HG02885 (cell line): ENCODE measurements at regions not wholly inside any gene's neighbourhood (a gene's known extent, or its start where the extent isn't known, plus 50 kb on each side); places are given as distances from the start of the nearest gene placed in this dataset.

ENCODE experiments used
- ATAC-seq: cut with Tn5 transposase; IDR thresholded peaks from one replicate; pipeline ENCODE4 v1.9.1; 2021; ENCODE audit warnings: mild to moderate bottlenecking; ENCODE audit not compliant: unreplicated experiment, poor library complexity

GRCh38 chr2:149849136-149849535 lies 261.6 kb upstream of the MMADHC start:
- no peak for ATAC-seq

- ATAC-seq: no peak
These were observed 253.8 kb upstream of the MMADHC start for GRCh38 chr2:149841396-149841795.

DNA sequence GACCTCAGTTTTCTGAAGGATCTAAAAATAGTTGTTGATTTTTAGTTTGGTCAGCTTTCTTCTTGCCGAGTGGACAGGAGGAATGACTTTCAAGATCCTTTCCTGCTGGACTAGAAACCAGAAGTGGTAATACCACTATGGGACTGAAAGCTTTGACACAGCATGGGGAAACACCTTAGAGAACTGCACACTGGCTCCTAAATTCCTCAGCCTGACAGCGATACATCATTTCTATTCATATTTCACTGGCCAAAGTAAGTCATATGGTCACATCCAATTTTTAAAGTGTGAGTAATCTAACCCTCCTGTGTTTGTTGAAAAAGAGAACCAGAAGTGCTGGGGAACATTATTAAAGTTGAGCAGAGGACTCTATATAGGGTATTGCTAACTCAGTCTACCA lies 244.7 kb upstream of the MMADHC start:
- no peak for ATAC-seq

DNA sequence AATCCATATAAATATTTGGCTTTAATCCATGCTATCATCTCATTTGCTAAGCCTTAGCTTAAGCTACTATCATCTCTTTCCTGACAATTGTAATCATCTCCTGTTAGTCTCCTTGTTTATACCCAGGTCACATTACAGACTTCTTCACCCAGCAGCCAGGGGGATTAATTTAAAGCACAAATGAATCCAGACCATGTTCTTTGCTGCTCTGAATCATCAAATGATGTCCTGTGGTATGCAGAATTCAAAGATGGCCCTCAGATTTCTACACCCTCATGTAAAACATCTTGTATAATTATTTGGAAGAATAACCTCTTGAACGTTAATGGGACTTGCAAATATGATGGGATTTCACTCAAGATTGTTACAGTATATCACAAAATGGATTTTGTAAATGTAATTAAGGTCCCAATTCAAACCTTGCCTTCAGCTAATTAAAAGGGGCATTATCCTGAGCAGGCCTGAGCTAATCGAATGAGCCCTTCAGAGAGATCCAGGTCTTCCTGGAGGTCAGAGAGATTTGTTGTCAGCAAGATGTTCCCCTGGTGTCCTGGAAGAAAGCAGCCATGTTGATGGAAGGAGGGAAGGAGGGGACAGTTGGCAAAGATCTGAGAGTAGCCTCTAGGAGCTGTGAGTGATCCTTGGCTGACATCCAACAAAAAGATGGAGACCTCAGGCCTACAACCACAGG lies 241.1 kb upstream of the MMADHC start:
- no peak for ATAC-seq

DNA sequence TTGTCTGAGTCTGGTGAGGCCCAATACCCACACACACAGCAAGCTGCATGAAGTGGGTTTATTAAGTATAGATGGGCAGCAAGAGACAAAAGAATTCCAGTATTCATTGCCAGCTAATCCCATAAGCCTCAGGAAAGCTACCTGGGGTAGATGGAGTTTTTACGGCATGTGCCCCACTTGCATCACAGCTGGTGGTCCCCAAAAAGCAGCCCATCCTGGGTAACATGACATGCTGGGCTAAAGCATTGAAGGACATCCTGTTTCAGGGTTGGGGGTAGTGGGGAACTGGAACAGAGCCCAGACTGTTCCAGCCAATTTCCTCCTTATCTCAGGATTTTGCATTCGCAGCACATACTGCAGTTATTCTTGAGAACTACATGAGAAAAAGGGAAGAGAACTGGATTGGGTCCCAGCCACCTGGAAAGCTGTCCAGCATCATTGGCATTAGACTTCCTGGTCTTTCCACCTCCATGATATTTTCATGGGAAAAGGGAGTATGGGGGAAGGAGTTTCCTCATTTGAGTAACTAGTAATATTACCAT lies 240.1 kb upstream of the MMADHC start:
- ATAC-seq: no peak

DNA sequence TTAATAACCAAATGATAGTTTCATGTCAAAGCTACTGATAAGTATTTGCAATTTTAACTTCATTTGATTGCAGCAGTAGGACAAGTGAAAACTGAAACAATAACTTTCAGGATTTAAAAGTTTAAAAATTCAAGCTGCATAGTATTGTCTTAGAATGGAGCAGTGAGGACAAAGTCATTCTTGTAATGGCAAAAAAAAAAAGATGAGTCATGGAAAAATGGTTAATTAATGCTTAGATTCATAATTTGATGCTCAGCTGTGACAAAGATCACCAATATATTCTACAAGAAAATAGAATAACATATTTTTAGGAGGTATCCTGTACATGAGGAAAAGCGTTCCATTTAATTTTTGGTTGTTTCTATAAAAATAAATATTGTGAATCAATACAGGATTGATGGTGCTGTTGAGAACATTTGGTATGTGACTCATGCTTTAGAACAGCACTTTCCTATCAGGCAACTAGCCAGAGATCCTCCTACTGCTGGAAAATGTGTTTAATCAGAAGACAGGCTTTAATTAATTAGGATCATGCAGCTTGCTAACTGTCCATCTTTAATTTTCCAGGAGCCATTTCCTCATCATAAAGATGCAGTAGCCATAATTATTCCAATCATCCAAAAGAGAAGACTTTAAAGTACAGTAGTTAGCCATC lies 239.0 kb upstream of the MMADHC start:
- no peak for ATAC-seq

- ATAC-seq: no peak
These were observed 237.9 kb upstream of the MMADHC start for GRCh38 chr2:149825473-149825872.

GRCh38 chr2:149824136-149824535 lies 236.6 kb upstream of the MMADHC start:
- no peak for ATAC-seq

DNA sequence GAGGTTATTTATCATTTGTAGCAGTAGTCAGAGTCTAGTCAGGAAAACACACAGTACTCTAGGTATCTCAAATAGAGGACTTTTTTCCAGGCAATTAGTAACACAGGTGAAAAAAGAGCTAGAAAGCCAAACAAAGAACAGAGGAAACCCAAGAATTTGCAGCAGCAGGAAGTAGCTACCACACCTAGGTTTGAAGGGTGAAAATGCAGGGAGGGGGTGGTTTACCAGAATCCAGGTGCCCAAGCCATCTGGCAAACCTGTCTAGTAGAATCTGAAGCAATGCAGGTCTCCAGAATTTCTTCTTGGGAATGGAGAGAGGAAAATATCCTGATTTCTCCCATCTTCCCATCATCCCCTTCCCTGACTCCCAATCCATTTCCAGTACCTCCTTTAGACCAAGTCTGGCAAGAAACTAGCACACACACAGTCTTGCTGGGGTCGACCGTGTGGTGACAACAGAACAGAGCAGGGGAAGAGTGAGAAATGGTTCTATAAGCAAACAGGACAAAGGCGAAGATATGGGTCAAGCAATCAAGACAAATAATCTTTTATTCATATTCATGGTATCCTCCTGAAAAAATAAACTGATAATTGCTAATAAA lies 231.9 kb upstream of the MMADHC start:
- ATAC-seq: no peak

DNA sequence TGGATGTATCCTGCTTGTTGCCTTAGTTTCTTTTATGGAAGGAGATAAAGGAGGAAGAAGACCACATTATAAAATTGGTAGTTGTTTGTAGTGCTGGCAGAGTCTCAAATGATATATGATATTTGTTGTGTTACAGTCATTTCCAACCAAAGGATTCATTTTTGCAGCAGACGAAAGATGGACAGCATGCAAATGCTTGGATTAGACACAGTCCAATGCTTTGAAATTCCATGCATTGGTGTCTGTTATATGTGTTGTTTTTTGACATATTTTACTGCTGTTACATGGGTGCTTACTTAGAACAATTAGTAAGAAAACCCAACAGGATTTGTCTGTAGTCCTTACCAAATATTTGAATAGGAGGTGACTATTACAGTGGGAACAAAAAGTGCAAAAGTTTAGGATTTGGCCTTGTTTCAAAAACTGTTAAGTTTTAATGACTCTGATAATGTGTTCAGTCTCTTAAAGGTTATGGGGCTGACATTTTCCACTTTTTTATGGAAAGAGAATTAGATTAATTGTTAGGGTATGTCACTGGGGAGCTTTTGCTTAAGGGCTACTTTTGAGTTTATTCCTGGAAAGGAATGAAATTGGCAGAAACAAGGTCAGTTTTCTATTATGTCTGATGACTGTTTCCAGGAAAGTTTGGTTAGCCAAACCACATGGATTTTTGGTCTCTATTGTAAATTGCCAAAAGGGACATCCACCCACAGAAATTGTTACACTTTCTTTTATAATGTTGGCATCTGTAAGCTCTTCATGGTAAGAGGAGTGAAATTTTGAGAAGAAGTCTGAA lies 229.4 kb upstream of the MMADHC start:
- ATAC-seq: no peak

- ATAC-seq: no peak
These were observed 228.4 kb upstream of the MMADHC start for GRCh38 chr2:149815941-149816340.

DNA sequence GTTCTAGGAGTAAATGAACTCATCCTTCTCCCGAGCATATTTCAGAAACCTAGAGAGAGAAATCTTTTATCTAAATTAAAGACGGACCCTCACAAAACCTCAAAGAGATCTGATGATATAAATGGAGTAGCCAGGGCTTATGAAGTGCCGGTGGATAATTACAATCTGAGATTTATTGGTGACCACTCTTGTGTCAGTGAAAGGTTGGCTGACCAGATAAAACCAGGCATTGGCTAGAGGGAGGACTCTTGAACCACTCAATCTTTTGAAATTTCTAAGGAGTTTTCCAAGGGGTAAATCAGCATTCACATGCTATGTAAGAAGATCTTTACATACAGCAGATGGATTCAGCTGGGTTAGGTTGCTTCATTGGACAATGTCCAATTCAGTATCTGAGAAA lies 227.3 kb upstream of the MMADHC start:
- no peak for ATAC-seq

- no peak for ATAC-seq
These were observed 226.5 kb upstream of the MMADHC start for GRCh38 chr2:149814049-149814448.

DNA sequence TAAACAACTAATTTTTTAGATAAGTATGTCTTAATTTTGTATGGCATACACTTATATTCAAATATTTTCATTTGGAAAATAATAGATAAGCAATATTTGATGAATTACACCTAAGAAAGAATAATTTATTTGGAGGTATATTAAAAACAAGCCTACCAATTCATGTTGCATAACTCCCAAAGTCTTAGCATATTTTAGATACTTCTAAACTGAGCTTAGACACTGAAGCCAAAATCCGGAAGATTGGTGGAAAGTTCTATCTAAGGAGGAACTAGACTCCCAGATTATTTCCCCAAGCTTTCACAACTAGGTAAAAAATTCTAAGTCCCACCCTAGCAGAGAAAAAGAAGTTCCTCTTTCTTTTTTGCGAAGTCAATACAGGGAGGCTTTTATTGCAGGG lies 221.0 kb upstream of the MMADHC start:
- no peak for ATAC-seq

GRCh38 chr2:149806651-149807050 lies 219.1 kb upstream of the MMADHC start:
- no peak for ATAC-seq

DNA sequence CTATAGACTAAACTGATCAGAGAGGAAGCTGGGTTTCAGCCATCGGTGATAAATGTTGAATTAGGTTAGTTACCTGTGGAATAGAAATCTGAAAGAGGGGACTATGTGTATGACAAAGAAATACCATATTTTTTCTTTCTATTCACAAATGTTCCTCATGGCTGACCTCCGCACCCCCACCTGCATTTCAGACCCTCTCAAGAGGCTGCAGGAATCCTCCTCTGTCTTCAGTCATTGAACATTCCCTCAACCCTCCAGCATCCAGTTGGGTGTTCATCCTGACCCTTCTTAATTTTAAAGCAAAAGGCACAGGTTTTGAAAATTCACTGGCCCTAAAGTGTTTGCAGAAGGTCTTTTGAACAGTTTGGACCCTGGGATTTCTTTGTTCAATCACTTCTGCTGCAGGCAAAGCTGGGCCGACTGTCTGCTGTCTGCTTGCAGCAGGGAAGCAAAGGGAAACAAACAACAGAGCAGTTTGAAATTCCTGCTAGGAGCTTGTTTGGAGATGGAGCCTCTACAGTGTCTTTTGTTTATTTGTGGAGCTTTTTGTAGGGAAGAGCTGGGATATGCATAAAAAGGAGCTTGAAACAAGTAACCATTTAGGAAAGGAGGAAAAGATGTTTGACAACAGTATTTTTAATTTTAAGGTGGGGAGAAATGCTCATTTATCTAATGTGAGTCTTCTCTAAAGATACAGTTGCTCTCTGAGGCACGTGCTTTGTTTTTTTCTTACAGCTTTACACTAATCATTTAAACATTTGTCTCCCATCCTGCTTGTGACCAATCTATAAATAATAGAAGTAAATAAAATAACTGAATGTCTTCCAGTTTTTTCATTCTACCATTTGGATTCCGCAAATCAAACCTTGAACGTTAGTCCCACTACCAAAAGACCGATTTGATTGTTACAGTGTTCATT lies 213.3 kb upstream of the MMADHC start:
- no peak for ATAC-seq

GRCh38 chr2:149799013-149799705 lies 211.6 kb upstream of the MMADHC start:
- no peak for ATAC-seq

GRCh38 chr2:149797030-149797429 lies 209.5 kb upstream of the MMADHC start:
- ATAC-seq: no peak

DNA sequence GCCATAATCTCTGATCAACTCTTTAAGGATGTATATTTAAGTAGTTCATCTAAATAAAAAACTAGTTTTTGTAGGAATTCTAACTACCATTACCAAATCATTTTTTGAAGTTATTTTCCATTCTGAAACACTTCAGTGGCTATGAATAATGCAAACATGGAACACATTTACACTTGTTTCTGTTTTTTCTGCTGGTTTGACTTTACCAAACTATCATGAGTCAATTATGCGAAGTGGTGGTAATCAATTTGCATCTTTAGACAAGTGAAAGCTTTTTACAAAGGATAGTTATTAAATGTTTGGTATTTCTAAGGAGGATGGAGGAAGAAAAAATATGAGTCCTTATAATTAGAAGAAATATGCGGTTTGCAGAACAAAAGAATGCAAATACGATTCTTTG lies 202.0 kb upstream of the MMADHC start:
- no peak for ATAC-seq
